ENCODE measurements at regions not wholly inside any gene's neighbourhood (a gene's known extent, or its start where the extent isn't known, plus 50 kb on each side); places are given as distances from the start of the nearest gene placed in this dataset.

GRCh38 chr1:90161625-90162024, 166.7 kb downstream of the ZNF326 start:
- peaks cover 2% of the 10 kb centered on the region for H3K27me3 ChIP-seq (replicated peaks; ENCODE audit: control insufficient read depth, insufficient read depth, low read length)
- H3K9me3 ChIP-seq (ENCODE audit: control insufficient read depth, low read length), result no peaks in the 10 kb centered on the region
- H3K4me1 ChIP-seq (ENCODE audit: control insufficient read depth, insufficient read depth, low read length), result no peaks in the 10 kb centered on the region
- no peak for DNase-seq (ENCODE audit: low read depth)
- H3K9ac ChIP-seq (ENCODE audit: low read length), result no peak overlapping the region
- no peak overlapping the region for H3K4me3 ChIP-seq (ENCODE audit: low read length)
- no peaks in the 10 kb centered on the region for H3K36me3 ChIP-seq (ENCODE audit: control insufficient read depth, insufficient read depth, low read length, severe bottlenecking)

GRCh38 chr1:90155721-90156487, 161.0 kb downstream of the ZNF326 start:
- H3K4me3 ChIP-seq (ENCODE audit: low read length), result no peak overlapping the region
- no peaks in the 10 kb centered on the region for H3K4me1 ChIP-seq (ENCODE audit: control insufficient read depth, insufficient read depth, low read length)
- H3K9ac ChIP-seq (ENCODE audit: low read length), result no peak overlapping the region
- no peak for DNase-seq (ENCODE audit: low read depth)
- H3K9me3 ChIP-seq (ENCODE audit: control insufficient read depth, low read length), result no peaks in the 10 kb centered on the region
- no peaks in the 10 kb centered on the region for H3K36me3 ChIP-seq (ENCODE audit: control insufficient read depth, insufficient read depth, low read length, severe bottlenecking)
- H3K27me3 ChIP-seq (replicated peaks; ENCODE audit: control insufficient read depth, insufficient read depth, low read length), result no peaks in the 10 kb centered on the region

GRCh38 chr1:90154711-90155110, 159.8 kb downstream of the ZNF326 start:
- H3K27me3 ChIP-seq (replicated peaks; ENCODE audit: control insufficient read depth, insufficient read depth, low read length), result no peaks in the 10 kb centered on the region
- H3K4me3 ChIP-seq (ENCODE audit: low read length), result no peak overlapping the region

GRCh38 chr1:90149101-90149500, 154.2 kb downstream of the ZNF326 start:
- peaks cover 7% of the 10 kb centered on the region for H3K9me3 ChIP-seq (ENCODE audit: control insufficient read depth, low read length)
- H3K27me3 ChIP-seq (replicated peaks; ENCODE audit: control insufficient read depth, insufficient read depth, low read length), result no peaks in the 10 kb centered on the region
- no peak for DNase-seq (ENCODE audit: low read depth)
- no peaks in the 10 kb centered on the region for H3K4me1 ChIP-seq (ENCODE audit: control insufficient read depth, insufficient read depth, low read length)
- H3K36me3 ChIP-seq (ENCODE audit: control insufficient read depth, insufficient read depth, low read length, severe bottlenecking), result no peaks in the 10 kb centered on the region
- no peak overlapping the region for H3K9ac ChIP-seq (ENCODE audit: low read length)
- no peak overlapping the region for H3K4me3 ChIP-seq (ENCODE audit: low read length)

More at GRCh38 chr1:90154711-90155110, 159.8 kb downstream of the ZNF326 start:
- H3K36me3 ChIP-seq (ENCODE audit: control insufficient read depth, insufficient read depth, low read length, severe bottlenecking), result no peaks in the 10 kb centered on the region
- no peak overlapping the region for H3K9ac ChIP-seq (ENCODE audit: low read length)
- no peaks in the 10 kb centered on the region for H3K4me1 ChIP-seq (ENCODE audit: control insufficient read depth, insufficient read depth, low read length)
- peaks cover 4% of the 10 kb centered on the region for H3K9me3 ChIP-seq (ENCODE audit: control insufficient read depth, low read length)
- no peak for DNase-seq (ENCODE audit: low read depth)

- H3K9me3 ChIP-seq (ENCODE audit: control insufficient read depth, low read length), result peaks cover 7% of the 10 kb centered on the region
- H3K27me3 ChIP-seq (replicated peaks; ENCODE audit: control insufficient read depth, insufficient read depth, low read length), result no peaks in the 10 kb centered on the region
- no peaks in the 10 kb centered on the region for H3K36me3 ChIP-seq (ENCODE audit: control insufficient read depth, insufficient read depth, low read length, severe bottlenecking)
- H3K4me3 ChIP-seq (ENCODE audit: low read length), result no peak overlapping the region
- H3K9ac ChIP-seq (ENCODE audit: low read length), result no peak overlapping the region
- H3K4me1 ChIP-seq (ENCODE audit: control insufficient read depth, insufficient read depth, low read length), result no peaks in the 10 kb centered on the region
- DNase-seq (ENCODE audit: low read depth), result no peak
Observed at GRCh38 chr1:90147093-90147492, 152.2 kb downstream of the ZNF326 start.

GRCh38 chr1:90144820-90145219, 149.9 kb downstream of the ZNF326 start:
- no peaks in the 10 kb centered on the region for H3K4me1 ChIP-seq (ENCODE audit: control insufficient read depth, insufficient read depth, low read length)
- no peaks in the 10 kb centered on the region for H3K27me3 ChIP-seq (replicated peaks; ENCODE audit: control insufficient read depth, insufficient read depth, low read length)
- DNase-seq (ENCODE audit: low read depth), result no peak
- no peak overlapping the region for H3K9ac ChIP-seq (ENCODE audit: low read length)
- peaks cover 6% of the 10 kb centered on the region for H3K9me3 ChIP-seq (ENCODE audit: control insufficient read depth, low read length)
- no peaks in the 10 kb centered on the region for H3K36me3 ChIP-seq (ENCODE audit: control insufficient read depth, insufficient read depth, low read length, severe bottlenecking)
- H3K4me3 ChIP-seq (ENCODE audit: low read length), result no peak overlapping the region

- no peaks in the 10 kb centered on the region for H3K4me1 ChIP-seq (ENCODE audit: control insufficient read depth, insufficient read depth, low read length)
- no peak for DNase-seq (ENCODE audit: low read depth)
- no peak overlapping the region for H3K4me3 ChIP-seq (ENCODE audit: low read length)
- H3K9me3 ChIP-seq (ENCODE audit: control insufficient read depth, low read length), result peaks cover 12% of the 10 kb centered on the region
- H3K36me3 ChIP-seq (ENCODE audit: control insufficient read depth, insufficient read depth, low read length, severe bottlenecking), result no peaks in the 10 kb centered on the region
- H3K27me3 ChIP-seq (replicated peaks; ENCODE audit: control insufficient read depth, insufficient read depth, low read length), result no peaks in the 10 kb centered on the region
- no peak overlapping the region for H3K9ac ChIP-seq (ENCODE audit: low read length)
Observed at GRCh38 chr1:90143591-90143990, 148.7 kb downstream of the ZNF326 start.

- no peak for DNase-seq (ENCODE audit: low read depth)
- Histone ChIP-seq H3K4me1 (ENCODE audit: control insufficient read depth, insufficient read depth, low read length) (no peaks in the 10 kb centered on the region), H3K9ac (ENCODE audit: low read length) (no peak overlapping the region), H3K27me3 (replicated peaks; ENCODE audit: control insufficient read depth, insufficient read depth, low read length) (no peaks in the 10 kb centered on the region), H3K9me3 (ENCODE audit: control insufficient read depth, low read length) (peaks cover 12% of the 10 kb centered on the region), H3K36me3 (ENCODE audit: control insufficient read depth, insufficient read depth, low read length, severe bottlenecking) (no peaks in the 10 kb centered on the region), H3K4me3 (ENCODE audit: low read length) (no peak overlapping the region)
Observed at GRCh38 chr1:90142697-90143096, 147.8 kb downstream of the ZNF326 start.

GRCh38 chr1:90139837-90140236, 144.9 kb downstream of the ZNF326 start:
- Histone ChIP-seq H3K9me3 (ENCODE audit: control insufficient read depth, low read length) (peaks cover 10% of the 10 kb centered on the region), H3K27me3 (replicated peaks; ENCODE audit: control insufficient read depth, insufficient read depth, low read length) (no peaks in the 10 kb centered on the region), H3K4me1 (ENCODE audit: control insufficient read depth, insufficient read depth, low read length) (no peaks in the 10 kb centered on the region), H3K4me3 (ENCODE audit: low read length) (no peak overlapping the region), H3K9ac (ENCODE audit: low read length) (no peak overlapping the region), H3K36me3 (ENCODE audit: control insufficient read depth, insufficient read depth, low read length, severe bottlenecking) (no peaks in the 10 kb centered on the region)
- DNase-seq (ENCODE audit: low read depth), result no peak

GRCh38 chr1:90135286-90135685, 140.4 kb downstream of the ZNF326 start:
- no peak for DNase-seq (ENCODE audit: low read depth)
- H3K36me3 ChIP-seq (ENCODE audit: control insufficient read depth, insufficient read depth, low read length, severe bottlenecking), result no peaks in the 10 kb centered on the region
- peaks cover 30% of the 10 kb centered on the region for H3K27me3 ChIP-seq (replicated peaks; ENCODE audit: control insufficient read depth, insufficient read depth, low read length)

GRCh38 chr1:90134175-90134955, 139.5 kb downstream of the ZNF326 start:
- Histone ChIP-seq H3K9me3 (ENCODE audit: control insufficient read depth, low read length) (peaks cover 4% of the 10 kb centered on the region), H3K27me3 (replicated peaks; ENCODE audit: control insufficient read depth, insufficient read depth, low read length) (peaks cover 36% of the 10 kb centered on the region), H3K4me1 (ENCODE audit: control insufficient read depth, insufficient read depth, low read length) (no peaks in the 10 kb centered on the region), H3K36me3 (ENCODE audit: control insufficient read depth, insufficient read depth, low read length, severe bottlenecking) (no peaks in the 10 kb centered on the region), H3K4me3 (ENCODE audit: low read length) (no peak overlapping the region), H3K9ac (ENCODE audit: low read length) (no peak overlapping the region)
- DNase-seq (ENCODE audit: low read depth), result no peak

More at GRCh38 chr1:90135286-90135685, 140.4 kb downstream of the ZNF326 start:
- no peaks in the 10 kb centered on the region for H3K4me1 ChIP-seq (ENCODE audit: control insufficient read depth, insufficient read depth, low read length)
- no peak overlapping the region for H3K4me3 ChIP-seq (ENCODE audit: low read length)
- peaks cover 10% of the 10 kb centered on the region for H3K9me3 ChIP-seq (ENCODE audit: control insufficient read depth, low read length)
- H3K9ac ChIP-seq (ENCODE audit: low read length), result no peak overlapping the region

All from adipocyte (in vitro differentiated cells).